H1 (cell line): ENCODE measurements at regions not wholly inside any gene's neighbourhood (a gene's known extent, or its start where the extent isn't known, plus 50 kb on each side); places are given as distances from the start of the nearest gene placed in this dataset.

Experiments
- CTCF ChIA-PET: fragments of 300-600 bp; sonication (Branson Sonifier 250); formaldehyde crosslinking; loops from one replicate; lab custom pipeline; 2021; ENCODE audit not compliant: partially characterized antibody; lab: Charles Lee
- POLR2A ChIA-PET: fragments of 300-600 bp; sonication (Branson Sonifier 250); formaldehyde crosslinking; loops from one replicate; lab custom pipeline; 2021; ENCODE audit warnings: inconsistent platforms; ENCODE audit not compliant: partially characterized antibody; lab: Charles Lee
- DNase-seq, 2 experiments: peaks; one replicate each; pipeline versions ENCODE4 v3.0.0 to v3.0.0-alpha.2; 2010 to 2022; ENCODE audit warnings: low spot score in 2 of 2, low read depth in 1 of 2, mixed read lengths in 1 of 2
- FAIRE-seq: peaks from 2 replicates; lab custom pipeline; 2011; peaks lifted over from hg19 to GRCh38; lab: Jason Lieb, UNC
- H2AFZ ChIP-seq: 2 replicates; pipeline ENCODE4 v1.8.1; 2012; ENCODE audit warnings: low read length, inconsistent platforms
- H2AK5ac ChIP-seq: 2 replicates; pipeline ENCODE4 v1.6.1; 2013; ENCODE audit warnings: low read depth, low read length
- H2BK120ac ChIP-seq: replicated peaks from 2 replicates; pipeline ENCODE3; 2013; ENCODE audit warnings: low read depth, low read length, inconsistent platforms
- H2BK12ac ChIP-seq: 2 replicates; pipeline ENCODE4 v1.6.1; 2013; ENCODE audit warnings: low read depth, low read length
- H2BK15ac ChIP-seq: 2 replicates; pipeline ENCODE4 v1.6.1; 2013; ENCODE audit warnings: low read length
- H2BK20ac ChIP-seq: 2 replicates; pipeline ENCODE4 v1.6.1; 2013; ENCODE audit warnings: low read length
- H2BK5ac ChIP-seq: 2 replicates; pipeline ENCODE4 v1.6.1; 2013; ENCODE audit warnings: low read depth, low read length
- H3K14ac ChIP-seq: 2 replicates; pipeline ENCODE4 v1.6.1; 2013; ENCODE audit warnings: inconsistent platforms; ENCODE audit not compliant: insufficient read length
- H3K18ac ChIP-seq: 2 replicates; pipeline ENCODE4 v1.6.1; 2013; ENCODE audit warnings: low read length; ENCODE audit errors: extremely low read depth
- H3K23ac ChIP-seq: 2 replicates; pipeline ENCODE4 v1.6.1; 2013; ENCODE audit warnings: inconsistent platforms; ENCODE audit not compliant: insufficient read length
- H3K23me2 ChIP-seq: 2 replicates; pipeline ENCODE4 v1.6.1; 2013; ENCODE audit warnings: low read depth, low read length
- H3K27ac ChIP-seq: 2 replicates; pipeline ENCODE4 v1.6.1; 2011; ENCODE audit warnings: low read depth, low read length, inconsistent platforms
- H3K27me3 ChIP-seq, 4 experiments: replicated peaks in 1 of 4; 1 replicate in 1 of 4; 2 replicates in 3 of 4; pipeline versions ENCODE4 v1.6.1 to v1.8.1; 2011 to 2013; ENCODE audit warnings: low read length in 3 of 4, mild to moderate bottlenecking in 3 of 4, inconsistent platforms in 2 of 4, mixed read lengths in 2 of 4, moderate library complexity in 1 of 4; ENCODE audit not compliant: control insufficient read depth in 3 of 4, insufficient read depth in 3 of 4; ENCODE audit errors: extremely low read depth in 1 of 4
- H3K36me3 ChIP-seq, 4 experiments: 2 replicates each; pipeline versions ENCODE4 v1.6.1 to v1.8.1; 2011 to 2013; ENCODE audit warnings: mild to moderate bottlenecking in 4 of 4, low read length in 3 of 4, moderate library complexity in 2 of 4, control low read depth in 1 of 4, inconsistent platforms in 1 of 4; ENCODE audit not compliant: insufficient read depth in 4 of 4, control insufficient read depth in 2 of 4
- H3K4ac ChIP-seq: replicated peaks from 2 replicates; pipeline ENCODE3; 2013; ENCODE audit warnings: low read length, low read depth, mixed read lengths, inconsistent platforms; ENCODE audit not compliant: insufficient read length
- H3K4me1 ChIP-seq, 4 experiments: replicated peaks in 1 of 4; 1 replicate in 1 of 4; 2 replicates in 3 of 4; pipeline versions ENCODE4 v1.6.1 to v1.8.1; 2011 to 2013; ENCODE audit warnings: low read length in 3 of 4, inconsistent platforms in 2 of 4, mixed read lengths in 1 of 4; ENCODE audit not compliant: insufficient read depth in 4 of 4, control insufficient read depth in 3 of 4
- H3K4me2 ChIP-seq, 2 experiments: 2 replicates each; pipeline versions ENCODE4 v1.6.1 to v1.8.1; 2011 to 2013; ENCODE audit warnings: low read depth in 2 of 2, low read length in 2 of 2, control low read depth in 1 of 2, inconsistent platforms in 1 of 2, mild to moderate bottlenecking in 1 of 2; ENCODE audit not compliant: insufficient read depth in 1 of 2
- H3K4me3 ChIP-seq, 4 experiments: fragments of 200-600, 300-600 bp in 1 of 4; sonication (generic), shearing (Covaris generic), sonication (Bioruptor Twin) in 1 of 4; 2 replicates each; pipeline versions ENCODE4 v1.5.1 to v1.8.1; 2011 to 2016; ENCODE audit warnings: low read length in 4 of 4, low read depth in 3 of 4, control low read depth in 2 of 4, inconsistent platforms in 2 of 4, mild to moderate bottlenecking in 2 of 4, mixed read lengths in 1 of 4, moderate library complexity in 1 of 4; ENCODE audit not compliant: insufficient read depth in 2 of 4; ENCODE audit errors: extremely low read depth in 1 of 4
- H3K56ac ChIP-seq: replicated peaks from 2 replicates; pipeline ENCODE3; 2013; ENCODE audit warnings: low read depth, mild to moderate bottlenecking, mixed read lengths, low read length, inconsistent platforms; ENCODE audit not compliant: insufficient read length
- H3K79me1 ChIP-seq: 2 replicates; pipeline ENCODE4 v1.6.1; 2013; ENCODE audit warnings: low read depth, low read length, control low read depth
- H3K79me2 ChIP-seq, 2 experiments: 2 replicates each; pipeline versions ENCODE4 v1.6.1 to v1.8.1; 2012 to 2013; ENCODE audit warnings: low read length in 2 of 2, mild to moderate bottlenecking in 2 of 2, inconsistent platforms in 1 of 2; ENCODE audit not compliant: insufficient read depth in 2 of 2, control insufficient read depth in 1 of 2
- H3K9ac ChIP-seq, 4 experiments: replicated peaks in 1 of 4; 1 replicate in 1 of 4; 2 replicates in 3 of 4; pipeline versions ENCODE4 v1.6.1 to v1.8.1; 2011 to 2013; ENCODE audit warnings: low read depth in 3 of 4, low read length in 3 of 4, control low read depth in 2 of 4, mild to moderate bottlenecking in 2 of 4, moderate library complexity in 2 of 4, inconsistent platforms in 1 of 4; ENCODE audit errors: extremely low read depth in 1 of 4
- H3K9me3 ChIP-seq, 2 experiments: 2 replicates each; pipeline versions ENCODE4 v1.6.1 to v1.8.1; 2012 to 2013; ENCODE audit warnings: mild to moderate bottlenecking in 2 of 2, moderate library complexity in 2 of 2, control low read depth in 1 of 2, inconsistent platforms in 1 of 2, low read depth in 1 of 2, low read length in 1 of 2, mixed read lengths in 1 of 2; ENCODE audit not compliant: insufficient read depth in 2 of 2
- H4K20me1 ChIP-seq, 2 experiments: replicated peaks in 1 of 2; 2 replicates each; pipeline versions ENCODE3 to v1.8.1; 2011 to 2013; ENCODE audit warnings: inconsistent platforms in 2 of 2, low read length in 2 of 2, mild to moderate bottlenecking in 1 of 2; ENCODE audit not compliant: insufficient read depth in 2 of 2, control insufficient read depth in 1 of 2
- H4K5ac ChIP-seq: 2 replicates; pipeline ENCODE4 v1.6.1; 2013; ENCODE audit warnings: low read length, low read depth, mixed read lengths, inconsistent platforms; ENCODE audit not compliant: insufficient read length
- H4K8ac ChIP-seq: 2 replicates; pipeline ENCODE4 v1.8.0; 2013; ENCODE audit warnings: mild to moderate bottlenecking, moderate library complexity, low read length, inconsistent platforms; ENCODE audit not compliant: insufficient read depth; ENCODE audit errors: extremely low read depth
- H4K91ac ChIP-seq: replicated peaks from 2 replicates; pipeline ENCODE3; 2013; ENCODE audit warnings: low read length, mixed read lengths, inconsistent platforms; ENCODE audit not compliant: insufficient read length
- CTCF ChIP-seq, 3 experiments: IDR thresholded peaks; 1 replicate in 2 of 3; 2 replicates in 1 of 3; pipeline versions ENCODE4 v1.5.1 to v1.6.1; 2011; ENCODE audit warnings: low read length in 3 of 3, mild to moderate bottlenecking in 3 of 3, inconsistent platforms in 2 of 3, low read depth in 1 of 3, moderate library complexity in 1 of 3; ENCODE audit not compliant: insufficient read depth in 1 of 3; ENCODE audit errors: control extremely low read depth in 1 of 3
- RAD21 ChIP-seq, 2 experiments: IDR thresholded peaks in 1 of 2; conservative IDR thresholded peaks in 1 of 2; 2 replicates each; pipeline ENCODE4 v1.6.1; 2011; ENCODE audit warnings: low read depth in 2 of 2, low read length in 2 of 2, improper control_type of control experiment in 1 of 2, inconsistent platforms in 1 of 2, mild to moderate bottlenecking in 1 of 2, moderate library complexity in 1 of 2
- TAF1 ChIP-seq: IDR thresholded peaks from 2 replicates; pipeline ENCODE4 v1.6.1; 2011; ENCODE audit warnings: mild to moderate bottlenecking, low read depth, low read length

- no peaks in the 10 kb centered on the region for H3K79me2 ChIP-seq
- no peak overlapping the region for H2BK120ac ChIP-seq
- no peak overlapping the region for H2BK20ac ChIP-seq
- no peak overlapping the region for H4K5ac ChIP-seq
- H3K23me2 ChIP-seq: no peaks in the 10 kb centered on the region
- H3K27me3 ChIP-seq: no peaks in the 10 kb centered on the region
- TF ChIP-seq TAF1 (no peak), CTCF (IDR thresholded peaks at IDR 0.05; ENCODE audit: control extremely low read depth in 1 of 3, insufficient read depth in 1 of 3, low read depth in 1 of 3, low read length in 3 of 3) (peak in 2 of 3 experiments; percentile 8 to 49; a peak in 2 of 4 replicates), RAD21 (IDR thresholded peaks at IDR 0.05 in 1 of 2, conservative IDR thresholded peaks at IDR 0.05 in 1 of 2; ENCODE audit: low read depth in 2 of 2, low read length in 2 of 2) (peak; percentile 34 to 47; a peak in 3 of 4 replicates)
- H3K79me1 ChIP-seq: no peaks in the 10 kb centered on the region
- H2BK12ac ChIP-seq: no peak overlapping the region
- no peak for DNase-seq
- H3K4me2 ChIP-seq: no peak overlapping the region
- FAIRE-seq: no peak
- ChIA-PET POLR2A (no interaction called here), CTCF (no interaction called here)
- H3K56ac ChIP-seq: no peak overlapping the region
- peaks cover 0 to 4% (median 2%) of the 10 kb centered on the region in 4 experiments; a peak in 4 of 7 replicates for H3K4me1 ChIP-seq
- no peak overlapping the region for H2BK15ac ChIP-seq
- H3K27ac ChIP-seq: no peak overlapping the region
- H3K4me3 ChIP-seq: no peak overlapping the region
- no peak overlapping the region for H3K18ac ChIP-seq
- H4K8ac ChIP-seq: no peak overlapping the region
- no peaks in the 10 kb centered on the region for H4K20me1 ChIP-seq
- H3K4ac ChIP-seq: no peak overlapping the region
- H2BK5ac ChIP-seq: no peak overlapping the region
- no peak overlapping the region for H3K9ac ChIP-seq
- no peak overlapping the region for H2AFZ ChIP-seq
- H3K14ac ChIP-seq: no peak overlapping the region
- no peak overlapping the region for H2AK5ac ChIP-seq
- no peaks in the 10 kb centered on the region for H3K36me3 ChIP-seq
- no peak overlapping the region for H4K91ac ChIP-seq
- H3K23ac ChIP-seq: no peak overlapping the region
- H3K9me3 ChIP-seq: no peaks in the 10 kb centered on the region
Observed at GRCh38 chr2:146677280-146677679, 1167.5 kb upstream of the ACVR2A start.
